Thyroid gland (tissue), 4 donors: ENCODE measurements at regions not wholly inside any gene's neighbourhood (a gene's known extent, or its start where the extent isn't known, plus 50 kb on each side); places are given as distances from the start of the nearest gene placed in this dataset.

Experiments
- POLR2A ChIP-seq, 2 donors: fragments of 450-650 bp; IDR thresholded peaks; one replicate each; pipeline ENCODE4 v1.6.1; 2017; ENCODE audit warnings: antibody characterized with exemption in 2 of 2, mild to moderate bottlenecking in 2 of 2, moderate library complexity in 1 of 2
- TF ChIP-seq, protein P1 (sequence below), 6 experiments: fragments of 200-600 bp in 3 of 6; fragments of 450-650 bp in 3 of 6; sonication (generic) in 3 of 6; IDR thresholded peaks; one replicate each; pipeline ENCODE4 v1.5.1; 2016 to 2019; ENCODE audit warnings: antibody characterized with exemption in 6 of 6, mild to moderate bottlenecking in 2 of 6, inconsistent platforms in 1 of 6, moderate library complexity in 1 of 6

GRCh38 chr19:28537896-28538295 lies 675.1 kb downstream of the UQCRFS1 start:
- TF ChIP-seq, protein P1, sequence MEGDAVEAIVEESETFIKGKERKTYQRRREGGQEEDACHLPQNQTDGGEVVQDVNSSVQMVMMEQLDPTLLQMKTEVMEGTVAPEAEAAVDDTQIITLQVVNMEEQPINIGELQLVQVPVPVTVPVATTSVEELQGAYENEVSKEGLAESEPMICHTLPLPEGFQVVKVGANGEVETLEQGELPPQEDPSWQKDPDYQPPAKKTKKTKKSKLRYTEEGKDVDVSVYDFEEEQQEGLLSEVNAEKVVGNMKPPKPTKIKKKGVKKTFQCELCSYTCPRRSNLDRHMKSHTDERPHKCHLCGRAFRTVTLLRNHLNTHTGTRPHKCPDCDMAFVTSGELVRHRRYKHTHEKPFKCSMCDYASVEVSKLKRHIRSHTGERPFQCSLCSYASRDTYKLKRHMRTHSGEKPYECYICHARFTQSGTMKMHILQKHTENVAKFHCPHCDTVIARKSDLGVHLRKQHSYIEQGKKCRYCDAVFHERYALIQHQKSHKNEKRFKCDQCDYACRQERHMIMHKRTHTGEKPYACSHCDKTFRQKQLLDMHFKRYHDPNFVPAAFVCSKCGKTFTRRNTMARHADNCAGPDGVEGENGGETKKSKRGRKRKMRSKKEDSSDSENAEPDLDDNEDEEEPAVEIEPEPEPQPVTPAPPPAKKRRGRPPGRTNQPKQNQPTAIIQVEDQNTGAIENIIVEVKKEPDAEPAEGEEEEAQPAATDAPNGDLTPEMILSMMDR (IDR thresholded peaks at IDR 0.05): no peak
- TF ChIP-seq POLR2A (IDR thresholded peaks at IDR 0.05): no peak
